Ascending aorta (tissue), 2 donors: ENCODE measurements at regions not wholly inside any gene's neighbourhood (a gene's known extent, or its start where the extent isn't known, plus 50 kb on each side); places are given as distances from the start of the nearest gene placed in this dataset.

Source experiments
- DNase-seq, 2 donors: peaks; one replicate each; pipeline ENCODE4 v3.0.0-alpha.2; 2019; ENCODE audit warnings: low spot score in 2 of 2
- H3K27ac ChIP-seq, 2 donors: fragments of 200-600 bp; sonication (generic); one replicate each; pipeline ENCODE4 v1.5.1; 2016 to 2017; ENCODE audit warnings: mild to moderate bottlenecking in 1 of 2
- H3K27me3 ChIP-seq: fragments of 200-600 bp; sonication (generic); one replicate; pipeline ENCODE4 v1.5.1; 2017
- H3K36me3 ChIP-seq, 2 donors: fragments of 200-600 bp; sonication (generic); one replicate each; pipeline ENCODE4 v1.5.1; 2016
- H3K4me1 ChIP-seq, 2 donors: fragments of 200-600 bp; sonication (generic); one replicate each; pipeline ENCODE4 v1.5.1; 2016 to 2017; ENCODE audit warnings: mild to moderate bottlenecking in 1 of 2
- H3K4me3 ChIP-seq, 2 donors: fragments of 200-600 bp; sonication (generic); one replicate each; pipeline ENCODE4 v1.5.1; 2016 to 2017; ENCODE audit warnings: mild to moderate bottlenecking in 1 of 2
- H3K9me3 ChIP-seq, 2 donors: fragments of 200-600 bp; sonication (generic); one replicate each; pipeline ENCODE4 v1.5.1; 2016
- CTCF ChIP-seq, 3 experiments: fragments of 200-600 bp in 2 of 3; fragments of 450-650 bp in 1 of 3; sonication (generic) in 2 of 3; IDR thresholded peaks; one replicate each; pipeline ENCODE4 v1.5.1; 2016 to 2019; ENCODE audit warnings: antibody characterized with exemption in 3 of 3, mild to moderate bottlenecking in 1 of 3, moderate library complexity in 1 of 3
- intact Hi-C: fragments of 100-400 bp; cut with DNase I; formaldehyde crosslinking; loops from one replicate; pipeline ENCODE4 v1.15.1; 2023

- Histone ChIP-seq H3K36me3 (no peaks in the 10 kb centered on the region), H3K4me3 (no peak overlapping the region), H3K27me3 (no peaks in the 10 kb centered on the region), H3K9me3 (no peaks in the 10 kb centered on the region), H3K4me1 (no peaks in the 10 kb centered on the region), H3K27ac (no peak overlapping the region)
- TF ChIP-seq CTCF (IDR thresholded peaks at IDR 0.05) = no peak
- DNase-seq = no peak
- intact Hi-C loops = no loop called here
These were observed 203.0 kb upstream of the FMN2 start for GRCh38 chr1:239888639-239889038.

- intact Hi-C loops = no loop called here
- no peak for DNase-seq
- no peaks in the 10 kb centered on the region for H3K4me1 ChIP-seq
- no peaks in the 10 kb centered on the region for H3K36me3 ChIP-seq
- H3K27ac ChIP-seq = no peak overlapping the region
- no peak overlapping the region for H3K4me3 ChIP-seq
- TF ChIP-seq CTCF (IDR thresholded peaks at IDR 0.05) = no peak
- no peaks in the 10 kb centered on the region for H3K27me3 ChIP-seq
- H3K9me3 ChIP-seq = no peaks in the 10 kb centered on the region
These were observed 199.9 kb upstream of the FMN2 start for GRCh38 chr1:239891621-239892358.

GRCh38 chr1:239892602-239893001 lies 199.1 kb upstream of the FMN2 start:
- Histone ChIP-seq H3K36me3 (no peaks in the 10 kb centered on the region), H3K9me3 (no peaks in the 10 kb centered on the region), H3K27ac (no peak overlapping the region), H3K4me1 (no peaks in the 10 kb centered on the region), H3K27me3 (no peaks in the 10 kb centered on the region), H3K4me3 (no peak overlapping the region)
- no peak for TF ChIP-seq CTCF (IDR thresholded peaks at IDR 0.05)
- no peak for DNase-seq
- intact Hi-C loops = no loop called here

GRCh38 chr1:239893127-239893731 lies 198.5 kb upstream of the FMN2 start:
- Histone ChIP-seq H3K4me1 (no peaks in the 10 kb centered on the region), H3K27me3 (no peaks in the 10 kb centered on the region), H3K9me3 (no peaks in the 10 kb centered on the region), H3K27ac (no peak overlapping the region), H3K36me3 (no peaks in the 10 kb centered on the region), H3K4me3 (no peak overlapping the region)
- no peak for TF ChIP-seq CTCF (IDR thresholded peaks at IDR 0.05)
- DNase-seq = no peak
- intact Hi-C loops = no loop called here

GRCh38 chr1:239896569-239896968 lies 195.1 kb upstream of the FMN2 start:
- no peak for DNase-seq
- Histone ChIP-seq H3K36me3 (no peaks in the 10 kb centered on the region), H3K4me1 (no peaks in the 10 kb centered on the region), H3K27me3 (no peaks in the 10 kb centered on the region), H3K9me3 (no peaks in the 10 kb centered on the region), H3K27ac (no peak overlapping the region), H3K4me3 (no peak overlapping the region)
- intact Hi-C loops = no loop called here
- no peak for TF ChIP-seq CTCF (IDR thresholded peaks at IDR 0.05)
